PFSK-1 (cell line): ENCODE measurements at regions not wholly inside any gene's neighbourhood (a gene's known extent, or its start where the extent isn't known, plus 50 kb on each side); places are given as distances from the start of the nearest gene placed in this dataset.

Source experiments
- FOXP2 ChIP-seq: optimal IDR thresholded peaks from 2 replicates; pipeline ENCODE3; 2011; ENCODE audit warnings: borderline replicate concordance, control low read depth, inconsistent platforms; ENCODE audit not compliant: insufficient read depth; ENCODE audit errors: extremely low read length, extremely low read depth
- POLR2AphosphoS5 ChIP-seq: IDR thresholded peaks from 2 replicates; pipeline ENCODE4 v1.6.1; 2012; ENCODE audit warnings: low read depth, mild to moderate bottlenecking, control low read depth, low read length, moderate library complexity
- SIN3A ChIP-seq: IDR thresholded peaks from 2 replicates; pipeline ENCODE4 v1.6.1; 2012; ENCODE audit warnings: mild to moderate bottlenecking, low read length, moderate library complexity, borderline replicate concordance; ENCODE audit not compliant: insufficient read depth
- TF ChIP-seq, protein P1 (sequence below), 2 experiments: IDR thresholded peaks; 2 replicates each; pipeline versions ENCODE4 v1.6.1 to v1.8.0; 2011 to 2012; ENCODE audit warnings: low read depth in 2 of 2, low read length in 2 of 2, control low read depth in 1 of 2, inconsistent platforms in 1 of 2, mild to moderate bottlenecking in 1 of 2, moderate library complexity in 1 of 2; ENCODE audit not compliant: insufficient read depth in 1 of 2

GRCh38 chr21:18771845-18772380 is 368.3 kb upstream of the TMPRSS15 start:
- TF ChIP-seq, protein P1, sequence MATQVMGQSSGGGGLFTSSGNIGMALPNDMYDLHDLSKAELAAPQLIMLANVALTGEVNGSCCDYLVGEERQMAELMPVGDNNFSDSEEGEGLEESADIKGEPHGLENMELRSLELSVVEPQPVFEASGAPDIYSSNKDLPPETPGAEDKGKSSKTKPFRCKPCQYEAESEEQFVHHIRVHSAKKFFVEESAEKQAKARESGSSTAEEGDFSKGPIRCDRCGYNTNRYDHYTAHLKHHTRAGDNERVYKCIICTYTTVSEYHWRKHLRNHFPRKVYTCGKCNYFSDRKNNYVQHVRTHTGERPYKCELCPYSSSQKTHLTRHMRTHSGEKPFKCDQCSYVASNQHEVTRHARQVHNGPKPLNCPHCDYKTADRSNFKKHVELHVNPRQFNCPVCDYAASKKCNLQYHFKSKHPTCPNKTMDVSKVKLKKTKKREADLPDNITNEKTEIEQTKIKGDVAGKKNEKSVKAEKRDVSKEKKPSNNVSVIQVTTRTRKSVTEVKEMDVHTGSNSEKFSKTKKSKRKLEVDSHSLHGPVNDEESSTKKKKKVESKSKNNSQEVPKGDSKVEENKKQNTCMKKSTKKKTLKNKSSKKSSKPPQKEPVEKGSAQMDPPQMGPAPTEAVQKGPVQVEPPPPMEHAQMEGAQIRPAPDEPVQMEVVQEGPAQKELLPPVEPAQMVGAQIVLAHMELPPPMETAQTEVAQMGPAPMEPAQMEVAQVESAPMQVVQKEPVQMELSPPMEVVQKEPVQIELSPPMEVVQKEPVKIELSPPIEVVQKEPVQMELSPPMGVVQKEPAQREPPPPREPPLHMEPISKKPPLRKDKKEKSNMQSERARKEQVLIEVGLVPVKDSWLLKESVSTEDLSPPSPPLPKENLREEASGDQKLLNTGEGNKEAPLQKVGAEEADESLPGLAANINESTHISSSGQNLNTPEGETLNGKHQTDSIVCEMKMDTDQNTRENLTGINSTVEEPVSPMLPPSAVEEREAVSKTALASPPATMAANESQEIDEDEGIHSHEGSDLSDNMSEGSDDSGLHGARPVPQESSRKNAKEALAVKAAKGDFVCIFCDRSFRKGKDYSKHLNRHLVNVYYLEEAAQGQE (IDR thresholded peaks at IDR 0.05; ENCODE audit: insufficient read depth in 1 of 2, low read depth in 2 of 2, low read length in 2 of 2) = no peak
- TF ChIP-seq FOXP2 = no peak
- TF ChIP-seq POLR2AphosphoS5 = no peak
- TF ChIP-seq SIN3A = no peak
